ENCODE measurements at regions not wholly inside any gene's neighbourhood (a gene's known extent, or its start where the extent isn't known, plus 50 kb on each side); places are given as distances from the start of the nearest gene placed in this dataset.

GRCh38 chr2:105597011-105597805 is 147.5 kb upstream of the NCK2 start:
- no peak for DNase-seq
- Histone ChIP-seq H3K36me3 (ENCODE audit: insufficient read depth in 1 of 2, low read depth in 1 of 2) (no peaks in the 10 kb centered on the region), H3K4me1 (no peaks in the 10 kb centered on the region), H3K27me3 (ENCODE audit: insufficient read depth in 3 of 3, low read length in 2 of 3) (no peaks in the 10 kb centered on the region), H3K4me3 (no peak overlapping the region), H3K9me3 (no peaks in the 10 kb centered on the region), H3K27ac (no peak overlapping the region)
- TF ChIP-seq CTCF (IDR thresholded peaks at IDR 0.05) = no peak
- 87 to 89% (median 88%) methylated on average over 15 of the region's 15 CpGs for WGBS, 3 donors
- intact Hi-C loops (cut with DNase I) = loop anchor here in 1 of 2 donors (10.0 kb wide), 1 partner anchor 88 kb away; no protein-coding TSS in a partner anchor
- no peak for ATAC-seq

GRCh38 chr2:105596411-105596921 is 148.2 kb upstream of the NCK2 start:
- 92 to 96% (median 94%) methylated on average over 6 of the region's 6 CpGs for WGBS, 3 donors

GRCh38 chr2:105595536-105595935 is 149.2 kb upstream of the NCK2 start:
- WGBS, 3 donors = 88 to 94% (median 93%) methylated on average over 8 of the region's 8 CpGs
- DNase-seq = no peak
- Histone ChIP-seq H3K27me3 (ENCODE audit: insufficient read depth in 3 of 3, low read length in 2 of 3) (no peaks in the 10 kb centered on the region), H3K4me3 (no peak overlapping the region), H3K9me3 (peaks cover 2% of the 10 kb centered on the region), H3K4me1 (no peaks in the 10 kb centered on the region), H3K27ac (no peak overlapping the region), H3K36me3 (ENCODE audit: insufficient read depth in 1 of 2, low read depth in 1 of 2) (no peaks in the 10 kb centered on the region)
- ATAC-seq = no peak
- no peak for TF ChIP-seq CTCF (IDR thresholded peaks at IDR 0.05)
- intact Hi-C loops (cut with DNase I) = loop anchor here in 1 of 2 donors (10.0 kb wide), 1 partner anchor 89 kb away; no protein-coding TSS in a partner anchor

More at GRCh38 chr2:105596411-105596921, 148.2 kb upstream of the NCK2 start:
- Histone ChIP-seq H3K27ac (no peak overlapping the region), H3K4me1 (no peaks in the 10 kb centered on the region), H3K9me3 (no peaks in the 10 kb centered on the region), H3K36me3 (ENCODE audit: insufficient read depth in 1 of 2, low read depth in 1 of 2) (no peaks in the 10 kb centered on the region), H3K4me3 (no peak overlapping the region), H3K27me3 (ENCODE audit: insufficient read depth in 3 of 3, low read length in 2 of 3) (no peaks in the 10 kb centered on the region)
- no peak for ATAC-seq
- DNase-seq = no peak
- TF ChIP-seq CTCF (IDR thresholded peaks at IDR 0.05) = no peak
- intact Hi-C loops (cut with DNase I) = loop anchor here in 1 of 2 donors (10.0 kb wide), 1 partner anchor 88 kb away; no protein-coding TSS in a partner anchor

GRCh38 chr2:105593221-105593967 is 151.3 kb upstream of the NCK2 start:
- TF ChIP-seq CTCF (IDR thresholded peaks at IDR 0.05) = no peak
- Histone ChIP-seq H3K4me3 (no peak overlapping the region), H3K4me1 (no peaks in the 10 kb centered on the region), H3K27me3 (ENCODE audit: insufficient read depth in 3 of 3, low read length in 2 of 3) (no peaks in the 10 kb centered on the region), H3K27ac (no peak overlapping the region), H3K9me3 (peaks cover 2% of the 10 kb centered on the region), H3K36me3 (ENCODE audit: insufficient read depth in 1 of 2, low read depth in 1 of 2) (no peaks in the 10 kb centered on the region)
- ATAC-seq = no peak
- intact Hi-C loops (cut with DNase I) = loop anchor here in 1 of 2 donors (10.0 kb wide), 1 partner anchor 91 kb away; no protein-coding TSS in a partner anchor
- DNase-seq = no peak
- 86 to 89% (median 88%) methylated on average over 11 of the region's 11 CpGs for WGBS, 3 donors
